Ovary (tissue), 7 donors: ENCODE measurements at regions not wholly inside any gene's neighbourhood (a gene's known extent, or its start where the extent isn't known, plus 50 kb on each side); places are given as distances from the start of the nearest gene placed in this dataset.

Experiments used
- DNase-seq, 5 donors: peaks; one replicate each; pipeline ENCODE4 v3.0.0-alpha.2; 2019 to 2020
- H3K27ac ChIP-seq, 2 donors: fragments of 200-600 bp; one replicate each; pipeline versions ENCODE4 v1.5.1 to v1.8.0; 2019 to 2022
- H3K27me3 ChIP-seq: fragments of 200-600 bp; one replicate; pipeline ENCODE4 v1.8.0; 2022
- H3K36me3 ChIP-seq: fragments of 200-600 bp; sonication (generic); one replicate; pipeline ENCODE4 v1.5.1; 2019
- H3K4me1 ChIP-seq: one replicate; pipeline ENCODE4 v1.8.1; 2013; ENCODE audit warnings: mild to moderate bottlenecking, moderate library complexity; ENCODE audit not compliant: insufficient read depth
- H3K4me3 ChIP-seq: fragments of 200-600 bp; sonication (generic); one replicate; pipeline ENCODE4 v1.5.1; 2017
- H3K9me3 ChIP-seq, 2 donors: fragments of 200-600 bp in 1 of 2; sonication (generic) in 1 of 2; one replicate each; pipeline versions ENCODE4 v1.5.1 to v1.8.1; 2013 to 2019; ENCODE audit warnings: mild to moderate bottlenecking in 1 of 2, moderate library complexity in 1 of 2
- EP300 ChIP-seq: sonication (generic); formaldehyde crosslinking; IDR thresholded peaks from one replicate; pipeline ENCODE4 v1.6.1; 2017; ENCODE audit warnings: antibody characterized with exemption
- POLR2A ChIP-seq: fragments of 450-650 bp; IDR thresholded peaks from one replicate; pipeline ENCODE4 v1.6.1; 2017; ENCODE audit warnings: antibody characterized with exemption, mild to moderate bottlenecking, moderate library complexity
- WGBS, 3 donors: extraction: QIAGEN DNeasy Blood & Tissue Kit in 1 of 3; methylation state at CpG; one replicate each; pipeline versions ENCODE4 v1.1.5 to v1.1.7; 2013 to 2017; 5-methylcytosine and 5-hydroxymethylcytosine counted together
- intact Hi-C, 4 donors: fragments of 100-400 bp; cut with DNase I; formaldehyde crosslinking; loops; one replicate each; pipeline versions ENCODE4 v1.11.0 to v1.15.1; 2022 to 2023
- TF ChIP-seq, protein P1 (sequence below), 3 donors: fragments of 450-650 bp in 2 of 3; fragments of 200-600 bp in 1 of 3; IDR thresholded peaks; one replicate each; pipeline versions ENCODE4 v1.5.1 to v1.8.0; 2016 to 2022; ENCODE audit warnings: antibody characterized with exemption in 3 of 3, mild to moderate bottlenecking in 1 of 3
- donor health status: DM: no; HTN: no; CAD: no; lungs with moderate emphysema.
- donor health status: DM: no; HTN: no; CAD: no.
- donor health status: Bipolar disorder and iron deficiency.
- donor health status: DM: no; HTN: no; CAD: no.
- donor health status: DM: yes; HTN: yes; CAD: no.

DNA sequence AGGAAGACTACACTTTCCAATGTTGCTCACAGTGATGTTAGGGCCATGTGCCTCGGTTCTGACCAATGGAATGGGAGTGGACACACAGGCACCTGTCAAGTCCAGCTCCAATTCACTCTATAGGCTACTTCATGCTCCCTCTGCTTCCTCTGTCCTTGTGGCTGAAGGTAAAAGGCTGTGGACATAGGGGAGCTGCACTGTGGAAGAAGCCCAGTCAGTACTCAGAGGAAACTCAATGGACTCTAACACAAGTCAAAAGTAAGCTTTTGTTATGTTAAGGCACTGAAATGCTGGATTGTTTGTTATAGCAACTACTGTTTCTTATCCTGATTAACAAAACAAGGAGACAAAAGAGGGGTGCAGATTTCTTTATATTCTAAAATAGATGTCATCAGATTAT lies 278.2 kb downstream of the BCL11B start:
- Histone ChIP-seq H3K27me3 (no peaks in the 10 kb centered on the region), H3K27ac (no peak overlapping the region), H3K4me1 (no peaks in the 10 kb centered on the region), H3K4me3 (no peak overlapping the region), H3K36me3 (no peaks in the 10 kb centered on the region), H3K9me3 (no peaks in the 10 kb centered on the region)
- no peak for DNase-seq
- TF ChIP-seq EP300 (no peak), POLR2A (no peak)
- TF ChIP-seq, protein P1, sequence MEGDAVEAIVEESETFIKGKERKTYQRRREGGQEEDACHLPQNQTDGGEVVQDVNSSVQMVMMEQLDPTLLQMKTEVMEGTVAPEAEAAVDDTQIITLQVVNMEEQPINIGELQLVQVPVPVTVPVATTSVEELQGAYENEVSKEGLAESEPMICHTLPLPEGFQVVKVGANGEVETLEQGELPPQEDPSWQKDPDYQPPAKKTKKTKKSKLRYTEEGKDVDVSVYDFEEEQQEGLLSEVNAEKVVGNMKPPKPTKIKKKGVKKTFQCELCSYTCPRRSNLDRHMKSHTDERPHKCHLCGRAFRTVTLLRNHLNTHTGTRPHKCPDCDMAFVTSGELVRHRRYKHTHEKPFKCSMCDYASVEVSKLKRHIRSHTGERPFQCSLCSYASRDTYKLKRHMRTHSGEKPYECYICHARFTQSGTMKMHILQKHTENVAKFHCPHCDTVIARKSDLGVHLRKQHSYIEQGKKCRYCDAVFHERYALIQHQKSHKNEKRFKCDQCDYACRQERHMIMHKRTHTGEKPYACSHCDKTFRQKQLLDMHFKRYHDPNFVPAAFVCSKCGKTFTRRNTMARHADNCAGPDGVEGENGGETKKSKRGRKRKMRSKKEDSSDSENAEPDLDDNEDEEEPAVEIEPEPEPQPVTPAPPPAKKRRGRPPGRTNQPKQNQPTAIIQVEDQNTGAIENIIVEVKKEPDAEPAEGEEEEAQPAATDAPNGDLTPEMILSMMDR (IDR thresholded peaks at IDR 0.05), result no peak
- intact Hi-C loops, result no loop called here
- WGBS, 3 donors, result 59 to 89% (median 77%) methylated on average over 1 of the region's 1 CpG

DNA sequence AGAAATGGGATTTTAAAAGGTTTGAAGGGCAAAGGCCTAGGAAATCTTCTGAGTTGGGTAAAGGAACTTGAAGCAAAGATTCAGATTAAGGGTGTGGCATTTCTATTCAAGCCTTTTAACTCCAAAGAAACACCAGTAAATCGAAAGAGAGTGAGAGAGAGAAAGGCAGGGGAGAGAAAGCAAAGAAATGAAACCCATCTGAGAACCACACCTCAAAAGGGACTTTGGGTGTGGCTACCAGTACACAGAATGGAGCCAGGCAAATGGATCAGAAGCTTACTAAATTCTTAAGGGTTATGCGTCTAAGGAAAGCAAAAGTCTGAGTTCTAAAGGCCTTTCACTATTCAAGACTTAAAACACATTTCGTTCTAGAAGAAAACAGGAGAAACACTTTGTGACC lies 277.4 kb downstream of the BCL11B start:
- no peak overlapping the region for H3K27ac ChIP-seq
- 87 to 92% (median 88%) methylated on average over 3 of the region's 3 CpGs for WGBS, 3 donors
- DNase-seq, result no peak
- no peaks in the 10 kb centered on the region for H3K4me1 ChIP-seq
- intact Hi-C loops, result no loop called here
- no peaks in the 10 kb centered on the region for H3K36me3 ChIP-seq
- no peaks in the 10 kb centered on the region for H3K27me3 ChIP-seq
- H3K9me3 ChIP-seq, result no peaks in the 10 kb centered on the region
- no peak overlapping the region for H3K4me3 ChIP-seq
- TF ChIP-seq EP300 (no peak), POLR2A (no peak)
- TF ChIP-seq, protein P1 (IDR thresholded peaks at IDR 0.05), result no peak

DNA sequence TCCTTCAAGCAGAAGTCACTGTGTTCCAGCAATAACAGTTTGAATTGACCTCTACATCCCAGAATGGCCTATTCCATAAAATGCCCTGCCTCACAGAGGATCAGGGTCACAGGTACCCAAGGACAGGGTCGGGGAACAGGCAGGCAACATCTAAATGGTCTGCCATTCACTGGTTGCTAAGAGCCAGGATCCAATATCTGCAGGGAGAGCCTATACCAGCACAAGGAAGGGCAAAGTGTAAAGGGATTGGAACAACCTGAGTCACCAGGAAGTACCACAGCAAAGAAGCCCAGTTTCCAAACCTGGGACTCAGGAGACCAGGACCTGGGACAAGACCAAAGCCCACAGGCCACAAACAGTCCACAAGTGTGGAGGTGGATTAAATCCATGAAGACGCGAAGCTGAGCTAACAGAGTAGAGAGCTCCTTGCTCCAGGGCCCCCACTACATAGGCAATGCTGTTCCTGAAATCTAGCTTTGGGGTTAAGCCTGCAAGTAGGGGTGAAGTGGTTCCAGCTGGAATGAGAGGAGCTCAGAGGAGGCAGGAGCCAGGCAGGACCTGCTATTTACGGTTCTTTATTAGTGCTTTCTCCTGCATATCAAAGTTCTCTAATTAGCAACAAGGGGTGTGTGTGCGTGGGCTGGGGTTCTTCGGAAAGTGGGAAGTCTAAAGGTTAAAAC lies 274.3 kb downstream of the BCL11B start:
- DNase-seq, result no peak
- no peak overlapping the region for H3K4me3 ChIP-seq

DNA sequence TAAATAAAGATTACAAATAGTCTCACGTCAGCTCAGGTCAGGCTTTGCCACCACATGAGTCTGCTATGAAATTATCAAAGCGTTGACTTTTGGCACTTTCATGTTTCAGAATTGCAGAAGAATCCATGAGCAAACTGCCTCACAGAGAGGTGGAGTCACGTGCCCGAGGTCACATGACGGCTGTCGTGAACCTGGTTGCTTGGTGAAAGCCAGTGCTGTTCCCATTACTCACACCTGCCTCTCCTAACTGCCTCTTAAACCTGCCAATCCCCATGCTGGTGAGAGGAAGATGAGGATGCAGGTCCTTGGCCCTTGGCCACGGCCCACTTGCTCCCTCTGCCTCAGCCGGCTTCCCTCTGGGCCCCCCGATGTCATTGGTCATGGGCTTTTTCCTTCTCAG lies 272.7 kb downstream of the BCL11B start:
- no peaks in the 10 kb centered on the region for H3K9me3 ChIP-seq
- 78 to 82% (median 82%) methylated on average over 9 of the region's 9 CpGs for WGBS, 3 donors

More for the DNA sequence above, 274.3 kb downstream of the BCL11B start:
- 52 to 61% (median 58%) methylated on average over 6 of the region's 6 CpGs for WGBS, 3 donors
- Histone ChIP-seq H3K9me3 (no peaks in the 10 kb centered on the region), H3K4me1 (peaks cover 2% of the 10 kb centered on the region), H3K36me3 (no peaks in the 10 kb centered on the region), H3K27ac (no peak overlapping the region), H3K27me3 (no peaks in the 10 kb centered on the region)
- TF ChIP-seq EP300 (no peak), POLR2A (no peak)
- TF ChIP-seq, protein P1 (IDR thresholded peaks at IDR 0.05), result no peak
- intact Hi-C loops, result no loop called here

More for the DNA sequence above, 272.7 kb downstream of the BCL11B start:
- no peak for DNase-seq
- Histone ChIP-seq H3K27me3 (no peaks in the 10 kb centered on the region), H3K4me1 (peaks cover 2% of the 10 kb centered on the region), H3K4me3 (no peak overlapping the region), H3K36me3 (no peaks in the 10 kb centered on the region), H3K27ac (no peak overlapping the region)
- intact Hi-C loops, result no loop called here
- TF ChIP-seq, protein P1 (IDR thresholded peaks at IDR 0.05), result no peak
- no peak for TF ChIP-seq POLR2A
- no peak for TF ChIP-seq EP300
